NCI-H1930 (cell line): ENCODE measurements at regions not wholly inside any gene's neighbourhood (a gene's known extent, or its start where the extent isn't known, plus 50 kb on each side); places are given as distances from the start of the nearest gene placed in this dataset.

Source experiments
- DNase-seq, 2 experiments: peaks; one replicate each; lab custom pipeline; 2025; lab: John Stamatoyannopoulos, UW

DNA sequence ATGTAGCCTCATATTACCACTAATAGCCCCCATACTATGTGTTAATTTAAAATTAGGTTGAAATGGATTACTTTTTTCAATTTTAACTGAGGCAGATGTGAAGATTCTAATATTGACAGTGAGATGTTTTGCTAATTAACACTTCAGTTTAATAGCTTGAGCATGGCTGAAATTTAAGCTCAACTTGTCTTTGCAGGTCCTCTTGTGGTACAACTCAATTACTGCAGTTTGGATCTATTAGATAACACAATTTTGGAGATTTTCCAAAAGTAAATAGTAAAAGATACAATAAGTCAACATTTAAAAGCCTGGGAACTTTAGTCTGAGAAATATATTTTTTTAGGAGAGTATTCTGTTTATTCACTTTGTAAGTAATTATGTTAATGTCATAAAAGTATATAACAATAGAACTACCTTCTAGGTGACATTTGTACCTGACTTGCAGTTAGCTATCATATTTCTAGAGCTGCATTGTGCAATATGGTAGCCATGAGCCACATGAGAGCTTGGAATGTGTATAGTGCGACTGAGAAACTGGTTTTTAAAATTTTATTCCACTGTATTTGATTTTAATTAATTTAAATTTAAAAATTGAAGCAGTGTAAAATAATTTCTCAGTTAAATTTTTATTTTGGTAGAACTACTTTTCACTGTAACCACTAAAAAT lies 73.1 kb upstream of the FMR1 start:
- DNase-seq = no peak

DNA sequence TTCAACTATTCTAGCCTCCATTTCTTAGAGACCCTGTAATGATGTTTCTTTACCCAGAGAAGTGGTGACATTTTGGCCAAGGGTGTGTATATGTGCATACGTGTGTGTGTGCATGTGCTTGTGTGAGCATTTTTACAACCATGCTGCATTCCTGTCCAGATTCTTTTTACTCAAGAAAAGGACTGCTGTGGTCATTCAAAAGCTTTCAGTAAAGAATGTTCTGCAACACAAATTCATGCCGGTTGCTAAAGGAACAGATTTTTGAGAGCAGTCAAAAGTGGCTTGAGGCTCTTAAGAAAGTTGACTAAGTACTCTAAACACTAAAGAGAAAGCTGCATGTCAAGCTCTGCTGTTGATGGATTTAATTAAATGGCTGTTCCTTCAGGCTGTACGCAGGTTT lies 65.0 kb upstream of the FMR1 start:
- DNase-seq = no peak

- no peak for DNase-seq
Observed at GRCh38 chrX:147847999-147848398, 63.7 kb upstream of the FMR1 start.

GRCh38 chrX:147848543-147849443 lies 62.9 kb upstream of the FMR1 start:
- DNase-seq = no peak

DNA sequence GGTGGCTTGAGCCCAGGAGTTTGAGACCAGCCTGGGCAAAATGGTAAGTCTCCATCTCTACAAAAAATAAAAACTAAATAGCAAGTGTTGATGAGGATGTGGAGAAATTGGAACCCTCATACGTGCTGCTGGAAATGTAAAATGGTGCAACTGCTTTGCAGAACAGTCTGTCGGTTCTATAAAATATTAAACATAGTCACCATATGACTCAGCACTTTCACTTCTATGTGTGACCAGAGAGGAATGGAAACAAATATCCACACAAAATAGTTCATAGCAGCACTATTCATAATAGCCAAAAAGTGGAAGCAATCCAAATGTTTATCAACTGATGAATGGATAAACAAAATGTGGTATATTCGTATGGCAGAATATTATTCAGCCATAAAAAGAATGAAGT lies 60.8 kb upstream of the FMR1 start:
- no peak for DNase-seq

DNA sequence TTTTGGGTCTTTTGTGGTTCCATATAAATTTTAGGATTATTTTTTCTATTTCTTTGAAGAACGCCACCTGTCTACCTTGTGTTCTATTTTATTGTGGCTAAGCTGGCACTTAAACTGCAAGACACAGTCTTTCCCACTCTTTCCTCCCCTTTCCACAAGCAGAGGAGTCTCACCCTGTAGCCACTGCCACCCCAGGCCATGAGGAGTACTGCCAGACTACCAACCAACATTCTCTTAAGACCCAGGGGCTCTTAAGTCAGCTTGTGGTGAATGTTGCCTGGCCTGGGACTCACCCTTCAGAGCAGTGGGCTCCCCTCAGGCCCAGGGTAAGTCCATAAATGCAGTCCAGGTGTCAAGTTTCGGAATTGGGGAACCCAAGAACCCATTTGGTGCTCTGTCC lies 58.0 kb upstream of the FMR1 start:
- no peak for DNase-seq

- DNase-seq = no peak
Observed at GRCh38 chrX:147859666-147860065, 52.1 kb upstream of the FMR1 start.
